ENCODE measurements at regions not wholly inside any gene's neighbourhood (a gene's known extent, or its start where the extent isn't known, plus 50 kb on each side); places are given as distances from the start of the nearest gene placed in this dataset.

DNA sequence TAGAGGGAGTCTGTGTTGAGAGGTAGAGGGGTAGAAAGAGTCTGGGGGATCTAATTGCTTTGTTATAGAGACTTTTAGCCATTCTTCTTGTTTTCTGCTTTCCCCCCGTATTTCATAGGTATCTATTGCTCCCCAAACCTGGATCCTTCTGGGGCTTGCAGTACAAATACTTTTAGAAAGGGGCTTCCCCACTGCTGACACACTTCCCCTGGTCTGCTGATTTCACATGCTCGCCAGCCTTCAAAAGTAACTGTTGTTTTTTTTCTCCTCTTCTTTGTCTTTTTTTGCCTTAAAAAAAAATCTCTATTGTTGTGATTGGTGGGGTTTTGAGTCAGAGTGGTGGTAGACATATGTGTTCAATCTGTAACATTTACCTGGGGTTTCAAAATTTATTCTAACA is 300.6 kb upstream of the AZI2 start:
- DNase-seq = no peak

DNA sequence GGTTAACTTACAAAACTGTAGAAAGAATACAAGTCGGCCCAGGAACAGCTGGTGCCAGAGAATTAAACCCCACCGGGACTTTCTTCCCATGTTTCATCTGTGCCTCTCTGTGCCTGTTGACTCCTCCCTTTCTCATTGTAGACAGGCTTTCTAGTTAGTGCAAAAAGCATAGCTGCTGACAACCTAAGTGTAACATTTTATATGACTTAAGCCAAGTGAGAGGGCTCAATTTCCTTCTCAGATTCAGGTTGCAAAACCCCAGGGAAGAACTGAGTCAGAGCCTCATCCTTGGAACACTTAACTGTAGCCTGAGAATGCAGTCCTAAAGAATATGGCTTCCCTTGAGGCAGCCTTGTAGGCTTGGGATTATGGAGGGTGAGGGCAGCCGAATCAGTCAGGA is 302.5 kb upstream of the AZI2 start:
- no peak for DNase-seq

DNA sequence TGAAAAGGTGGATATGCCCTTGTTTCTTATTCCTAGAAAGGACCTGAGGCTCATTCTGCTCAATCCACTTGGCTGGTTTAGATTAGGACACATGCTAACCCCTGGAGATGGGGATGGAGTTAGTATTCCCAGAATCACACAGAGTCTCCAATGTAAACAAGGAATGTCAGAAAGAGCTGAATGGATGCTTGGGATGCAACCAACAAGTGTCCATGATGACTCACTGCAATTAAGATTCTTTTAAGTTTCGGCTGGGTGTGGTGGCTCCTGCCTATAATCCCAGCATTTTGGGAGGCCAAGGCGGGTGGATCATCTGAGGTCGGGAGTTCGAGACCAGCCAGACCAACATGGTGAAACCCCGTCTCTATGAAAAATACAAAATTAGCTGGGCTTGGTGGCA is 315.5 kb upstream of the AZI2 start:
- DNase-seq = no peak

- DNase-seq = peak; percentile 15
Observed at GRCh38 chr3:28667646-28668621, 319.3 kb upstream of the AZI2 start.

GRCh38 chr3:28669870-28670269 is 321.2 kb upstream of the AZI2 start:
- no peak for DNase-seq

- DNase-seq = no peak
Observed at GRCh38 chr3:28672406-28672805, 323.8 kb upstream of the AZI2 start.

- no peak for DNase-seq
Observed at GRCh38 chr3:28673446-28673845, 324.8 kb upstream of the AZI2 start.

DNA sequence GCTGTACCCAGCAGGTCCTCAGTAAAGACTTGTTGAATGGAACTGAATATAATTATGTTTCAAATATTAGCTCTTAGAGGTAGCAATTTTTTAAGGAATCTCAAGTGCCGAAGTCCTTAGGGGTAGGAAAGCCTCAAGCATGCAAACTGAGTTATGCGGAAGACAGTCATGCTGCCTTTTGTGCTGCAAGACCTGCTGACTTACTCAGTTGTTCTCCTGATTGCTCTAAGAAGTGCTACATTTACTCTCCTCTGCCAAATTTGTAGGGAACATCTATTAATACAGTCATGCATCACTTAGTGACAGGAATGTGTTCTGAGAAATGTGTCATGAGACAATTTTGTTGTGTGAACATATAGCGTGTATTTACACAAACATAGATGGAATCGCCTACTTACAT is 325.6 kb upstream of the AZI2 start:
- no peak for DNase-seq

DNA sequence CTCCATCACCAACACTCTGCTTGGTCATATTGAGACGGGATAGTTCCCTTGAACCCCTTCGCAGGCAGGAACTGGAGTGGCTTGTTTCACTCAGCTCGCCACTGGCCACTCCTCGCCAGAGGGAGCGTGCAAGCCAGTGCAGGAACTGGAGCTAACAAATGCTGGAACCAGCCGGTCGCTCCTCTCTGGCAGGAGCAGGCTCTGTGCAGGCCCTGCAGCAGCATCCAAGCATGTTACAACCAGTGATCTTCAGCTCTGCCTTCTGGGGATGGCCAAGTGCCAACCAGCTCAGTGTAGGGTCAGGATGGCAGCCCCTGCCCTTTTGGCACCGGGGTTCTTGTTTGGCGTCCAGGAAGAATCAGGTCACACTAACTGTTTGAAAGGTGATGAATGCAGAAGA is 329.0 kb upstream of the AZI2 start:
- no peak for DNase-seq

DNA sequence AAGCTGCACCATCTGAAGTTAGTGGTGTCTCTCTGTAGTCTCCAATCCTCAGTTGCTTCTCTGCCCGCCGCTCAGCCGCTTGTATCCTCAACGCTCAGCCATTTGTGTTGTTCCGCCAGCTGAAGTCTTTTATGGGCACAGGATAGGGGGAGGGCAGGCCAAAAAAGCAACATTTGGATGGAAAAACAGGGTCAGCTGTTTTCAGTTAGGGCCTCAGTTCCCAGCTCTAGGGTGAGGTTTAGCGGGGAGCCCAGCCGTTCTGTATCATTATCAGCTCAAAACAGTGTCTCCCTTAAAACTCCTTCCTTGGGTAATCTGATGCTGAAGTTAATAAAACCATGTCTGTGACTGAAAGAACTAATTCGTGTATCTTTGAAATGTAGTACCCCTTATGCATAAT is 329.5 kb upstream of the AZI2 start:
- no peak for DNase-seq

DNA sequence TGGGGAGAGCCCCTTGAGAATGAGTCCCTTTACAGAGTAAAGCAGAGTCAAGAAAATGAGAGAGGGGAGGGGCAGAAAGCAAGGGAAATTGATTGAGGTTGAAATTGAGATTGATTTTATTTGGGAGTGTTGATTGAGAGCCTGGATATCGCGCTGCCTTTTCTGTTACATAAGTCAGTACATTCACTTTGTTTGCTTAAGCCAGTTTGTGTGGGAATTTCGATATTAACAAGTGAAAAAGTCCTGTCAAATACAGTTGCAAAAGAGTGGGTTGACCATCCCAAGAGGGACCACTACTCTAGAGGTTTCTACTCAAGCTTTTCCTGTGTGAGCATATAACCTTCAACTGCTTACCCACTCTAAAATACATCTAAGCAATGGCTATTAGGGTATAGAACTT is 331.4 kb upstream of the AZI2 start:
- DNase-seq = no peak

- no peak for DNase-seq
Observed at GRCh38 chr3:28682121-28682520, 333.5 kb upstream of the AZI2 start.

GRCh38 chr3:28690176-28690575 is 341.6 kb upstream of the AZI2 start:
- DNase-seq = no peak

DNA sequence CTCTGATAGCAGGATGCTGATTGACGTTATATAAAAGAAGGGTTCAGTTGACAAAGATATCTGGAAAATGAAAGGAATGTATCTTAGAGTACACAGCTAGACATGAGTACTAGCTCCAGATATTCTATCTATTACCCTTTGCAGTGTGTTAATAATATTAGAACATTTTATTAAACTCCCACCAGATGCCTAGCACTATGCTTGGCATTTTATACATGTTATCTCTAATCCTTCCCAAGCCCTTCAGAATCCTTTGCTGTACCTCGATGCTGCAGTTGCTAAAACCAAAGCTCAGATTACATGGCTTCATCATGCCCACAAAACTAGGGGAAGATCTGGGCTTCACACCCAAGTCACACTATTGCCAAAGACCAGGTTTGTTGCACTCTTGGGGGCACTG is 350.1 kb upstream of the AZI2 start:
- DNase-seq = no peak

GRCh38 chr3:28699283-28699682 is 350.7 kb upstream of the AZI2 start:
- peak; percentile 57 for DNase-seq

DNA sequence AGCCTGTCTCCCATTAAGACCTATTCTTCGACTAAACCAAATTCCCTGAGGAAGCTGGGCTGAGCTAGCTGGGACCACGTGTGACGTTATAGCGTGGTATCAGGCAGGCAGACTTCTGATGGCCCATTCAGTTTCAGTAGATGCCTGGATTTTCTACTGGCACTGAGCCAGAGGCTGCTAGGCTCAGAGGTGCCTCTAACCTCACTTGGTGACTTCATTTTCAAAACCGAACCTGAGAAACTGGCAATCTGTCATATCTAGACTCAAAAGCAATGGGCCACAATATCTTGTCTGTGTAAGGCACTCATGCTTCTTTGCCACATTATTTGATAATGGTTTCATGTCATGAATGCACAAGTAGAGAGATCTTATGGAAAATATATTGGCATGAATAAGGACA is 352.1 kb upstream of the AZI2 start:
- peak; percentile 10 for DNase-seq

- no peak for DNase-seq
Observed at GRCh38 chr3:28703843-28704242, 355.2 kb upstream of the AZI2 start.

DNA sequence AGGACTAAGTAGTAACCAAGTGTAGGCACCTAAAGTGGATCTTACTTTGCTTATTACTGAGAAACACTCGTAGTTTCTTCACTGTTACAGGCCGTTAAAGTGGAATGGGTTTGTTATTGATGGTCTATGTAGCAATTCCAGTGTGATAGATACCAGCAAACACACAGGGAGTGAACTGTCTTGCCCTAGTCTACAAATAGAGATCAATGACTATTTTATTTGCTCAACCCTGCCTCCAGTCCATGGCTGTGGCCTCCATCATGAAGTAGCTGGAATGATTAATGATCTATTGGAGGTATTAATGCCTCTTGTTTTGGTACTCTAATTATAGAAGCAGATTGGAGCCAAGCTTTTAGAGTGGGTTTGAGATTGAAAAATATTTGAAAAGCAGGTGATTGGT is 362.7 kb upstream of the AZI2 start:
- no peak for DNase-seq

- DNase-seq = no peak
Observed at GRCh38 chr3:28716939-28717338, 368.3 kb upstream of the AZI2 start.

DNA sequence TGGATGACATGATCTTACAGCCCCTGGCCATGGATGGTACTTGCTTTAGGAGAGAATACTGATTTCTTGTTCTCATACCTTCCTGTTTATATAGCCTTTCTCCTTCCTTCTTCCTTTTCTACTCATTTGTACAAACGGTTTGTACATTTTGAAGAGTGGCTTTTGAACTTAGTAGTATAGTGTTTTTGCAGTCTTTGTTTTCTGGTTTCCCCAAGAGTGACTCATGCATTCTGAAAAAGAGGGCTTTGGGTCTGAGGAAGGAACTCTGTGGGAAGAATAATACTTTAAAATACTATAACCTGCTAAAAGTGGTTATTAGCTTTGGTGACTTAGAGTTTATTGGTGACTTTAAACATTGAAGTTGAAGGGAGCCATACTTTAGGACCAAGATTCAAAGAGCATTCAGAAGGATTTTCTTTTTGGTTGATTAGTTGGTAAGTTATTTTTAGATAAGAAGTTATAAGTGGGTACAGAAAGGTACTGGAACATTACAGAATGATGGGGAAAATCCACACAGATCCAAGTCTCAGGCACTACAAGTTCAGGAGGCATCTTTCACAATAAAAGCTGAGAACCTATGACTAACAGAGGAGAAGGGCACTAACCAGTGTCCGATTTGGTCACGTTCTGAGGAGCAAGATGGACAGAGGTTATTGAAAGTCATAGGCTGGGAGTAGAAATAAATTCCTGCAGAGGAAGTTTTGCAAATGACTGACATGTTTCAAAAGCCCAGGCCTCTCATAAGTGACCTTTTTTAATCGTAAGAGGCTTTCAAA is 369.6 kb upstream of the AZI2 start:
- no peak for DNase-seq

DNA sequence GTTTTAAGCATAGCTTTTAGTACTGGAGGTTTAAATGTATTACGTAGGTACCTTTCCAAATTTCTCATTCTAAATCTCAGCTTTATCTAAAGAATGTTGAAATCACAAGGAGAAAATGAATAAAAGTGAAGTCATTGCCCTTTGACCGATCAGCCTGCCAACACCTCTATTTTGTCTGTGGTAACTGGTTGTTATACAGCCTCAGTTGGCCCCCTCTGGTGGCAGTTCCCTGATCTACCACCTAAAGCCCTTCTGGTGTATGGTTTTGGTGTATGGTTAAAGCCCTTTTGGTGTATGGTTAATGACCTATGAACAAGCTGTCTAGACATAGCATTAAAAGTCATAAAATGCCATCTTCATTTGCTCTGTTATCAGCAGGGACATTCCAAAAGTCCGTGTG is 378.2 kb upstream of the AZI2 start:
- peak; percentile 5 for DNase-seq

DNA sequence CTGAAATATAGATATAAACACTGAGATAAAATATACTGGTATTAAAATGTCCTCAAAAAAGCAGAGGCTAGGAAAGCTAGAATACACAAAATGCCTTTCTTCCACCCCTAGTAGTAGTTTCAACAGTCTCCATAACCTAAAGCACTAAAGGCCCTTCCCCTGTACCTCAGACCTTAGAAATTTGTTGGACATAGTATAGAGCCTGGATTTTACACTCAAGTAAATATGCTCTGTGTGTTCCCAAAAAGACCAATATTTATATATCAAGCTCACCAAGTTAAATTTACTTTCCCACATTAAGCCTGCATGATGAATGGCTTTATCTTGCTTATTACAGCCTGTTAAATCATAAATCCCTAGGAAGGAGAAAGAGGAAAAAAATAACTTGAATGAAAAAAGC is 378.7 kb upstream of the AZI2 start:
- DNase-seq = no peak

DNA sequence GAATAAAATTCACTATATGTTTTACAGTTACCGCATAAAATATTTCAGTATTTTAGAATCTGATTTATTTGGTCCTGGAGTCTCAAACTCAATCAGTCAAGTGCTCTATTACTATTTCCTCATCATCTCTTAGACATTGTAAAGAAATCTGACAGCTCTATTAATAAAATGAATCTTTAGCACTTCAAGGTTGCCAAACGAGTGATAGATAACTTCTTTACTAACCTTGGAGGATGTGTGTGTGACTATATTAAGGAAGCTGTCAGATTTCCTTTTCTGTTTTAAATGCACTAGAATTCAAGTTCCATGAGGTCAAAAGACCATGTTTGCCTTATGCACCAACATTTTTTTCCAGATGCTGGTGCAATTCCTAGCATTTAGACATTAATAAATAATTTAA is 389.8 kb upstream of the AZI2 start:
- no peak for DNase-seq

GRCh38 chr3:28739647-28740046 is 391.0 kb upstream of the AZI2 start:
- no peak for DNase-seq
